Endometrium (tissue), 2 donors: ENCODE measurements at regions not wholly inside any gene's neighbourhood (a gene's known extent, or its start where the extent isn't known, plus 50 kb on each side); places are given as distances from the start of the nearest gene placed in this dataset.
"Not testable (repeated sequence)": the region's sequence is repeated elsewhere in the genome, so short reads cannot be mapped to it uniquely, and the experiment has no call there.

ENCODE experiments used
- FAIRE-seq: peaks from 2 replicates; lab custom pipeline; 2012; peaks lifted over from hg19 to GRCh38; lab: Jason Lieb, UNC
- donor health status: control.
- donor health status: control.

GRCh38 chr2:125707611-125708010, 948.3 kb upstream of the GYPC start:
- FAIRE-seq, result no peak

GRCh38 chr2:125710561-125710960, 945.4 kb upstream of the GYPC start:
- no peak for FAIRE-seq

GRCh38 chr2:125711075-125711474, 944.9 kb upstream of the GYPC start:
- FAIRE-seq, result no peak

GRCh38 chr2:125713533-125713932, 942.4 kb upstream of the GYPC start:
- FAIRE-seq, result no peak

GRCh38 chr2:125721072-125721721, 934.8 kb upstream of the GYPC start:
- no peak for FAIRE-seq

- FAIRE-seq, result no peak
Measured at GRCh38 chr2:125730921-125731320, 925.0 kb upstream of the GYPC start.

GRCh38 chr2:125736306-125736705, 919.7 kb upstream of the GYPC start:
- FAIRE-seq, result no peak

- FAIRE-seq, result no peak
Measured at GRCh38 chr2:125745514-125745913, 910.4 kb upstream of the GYPC start.

GRCh38 chr2:125746321-125747164, 909.4 kb upstream of the GYPC start:
- FAIRE-seq, result no peak

GRCh38 chr2:125747165-125747425, 908.9 kb upstream of the GYPC start:
- no peak for FAIRE-seq

- no peak for FAIRE-seq
Measured at GRCh38 chr2:125756431-125756830, 899.5 kb upstream of the GYPC start.

- peak; percentile 60 for FAIRE-seq
Measured at GRCh38 chr2:125796784-125797183, 859.2 kb upstream of the GYPC start.

GRCh38 chr2:125797192-125797591, 858.8 kb upstream of the GYPC start:
- FAIRE-seq, result no peak

- FAIRE-seq, result no peak
Measured at GRCh38 chr2:125822746-125823145, 833.2 kb upstream of the GYPC start.

GRCh38 chr2:125825781-125826180, 830.2 kb upstream of the GYPC start:
- not testable (repeated sequence) for FAIRE-seq

- no peak for FAIRE-seq
Measured at GRCh38 chr2:125837128-125837527, 818.8 kb upstream of the GYPC start.

- no peak for FAIRE-seq
Measured at GRCh38 chr2:125837611-125838010, 818.3 kb upstream of the GYPC start.

- FAIRE-seq, result no peak
Measured at GRCh38 chr2:125839945-125840344, 816.0 kb upstream of the GYPC start.

- FAIRE-seq, result no peak
Measured at GRCh38 chr2:125842041-125842440, 813.9 kb upstream of the GYPC start.

- no peak for FAIRE-seq
Measured at GRCh38 chr2:125850541-125850940, 805.4 kb upstream of the GYPC start.

GRCh38 chr2:125852364-125852763, 803.6 kb upstream of the GYPC start:
- no peak for FAIRE-seq

- no peak for FAIRE-seq
Measured at GRCh38 chr2:125853626-125854025, 802.3 kb upstream of the GYPC start.

GRCh38 chr2:125855204-125855603, 800.8 kb upstream of the GYPC start:
- no peak for FAIRE-seq
